ENCODE measurements at regions not wholly inside any gene's neighbourhood (a gene's known extent, or its start where the extent isn't known, plus 50 kb on each side); places are given as distances from the start of the nearest gene placed in this dataset.

DNA sequence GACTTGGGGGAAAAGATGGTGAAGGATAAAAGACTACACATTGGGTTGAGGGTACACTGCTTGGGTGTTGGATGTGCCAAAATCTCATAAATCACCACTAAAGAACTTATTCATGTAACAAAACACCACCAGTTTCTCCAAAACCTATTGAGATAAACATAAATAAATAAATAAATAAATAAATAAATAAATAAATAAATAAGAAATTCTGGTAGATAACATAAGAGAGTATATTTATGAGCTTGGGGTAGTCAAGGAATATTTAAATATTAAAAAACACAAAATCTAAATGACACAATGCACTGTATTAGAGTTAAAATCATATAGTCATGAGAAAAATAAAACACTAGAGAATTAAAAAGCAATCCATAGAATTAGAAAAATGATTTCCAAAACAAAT is 333.5 kb upstream of the NRG3 start:
- Histone ChIP-seq H3K4me3 (replicated peaks; ENCODE audit: insufficient read depth, low read length) (no peak overlapping the region), H3K27me3 (ENCODE audit: insufficient read depth, poor library complexity, severe bottlenecking) (no peaks in the 10 kb centered on the region), H3K27ac (replicated peaks) (no peak overlapping the region)
- DNase-seq (ENCODE audit: low read depth in 1 of 2, low spot score in 1 of 2) = no peak
- TF ChIP-seq POLR2AphosphoS5 (IDR thresholded peaks at IDR 0.05; ENCODE audit: low read depth) (no peak), GABPA (IDR thresholded peaks at IDR 0.05; ENCODE audit: low read depth) (no peak), SPI1 (IDR thresholded peaks at IDR 0.05; ENCODE audit: borderline replicate concordance, low read depth) (no peak), REST (IDR thresholded peaks at IDR 0.05; ENCODE audit: insufficient replicate concordance, low read depth) (no peak)
- TF ChIP-seq, protein P1, sequence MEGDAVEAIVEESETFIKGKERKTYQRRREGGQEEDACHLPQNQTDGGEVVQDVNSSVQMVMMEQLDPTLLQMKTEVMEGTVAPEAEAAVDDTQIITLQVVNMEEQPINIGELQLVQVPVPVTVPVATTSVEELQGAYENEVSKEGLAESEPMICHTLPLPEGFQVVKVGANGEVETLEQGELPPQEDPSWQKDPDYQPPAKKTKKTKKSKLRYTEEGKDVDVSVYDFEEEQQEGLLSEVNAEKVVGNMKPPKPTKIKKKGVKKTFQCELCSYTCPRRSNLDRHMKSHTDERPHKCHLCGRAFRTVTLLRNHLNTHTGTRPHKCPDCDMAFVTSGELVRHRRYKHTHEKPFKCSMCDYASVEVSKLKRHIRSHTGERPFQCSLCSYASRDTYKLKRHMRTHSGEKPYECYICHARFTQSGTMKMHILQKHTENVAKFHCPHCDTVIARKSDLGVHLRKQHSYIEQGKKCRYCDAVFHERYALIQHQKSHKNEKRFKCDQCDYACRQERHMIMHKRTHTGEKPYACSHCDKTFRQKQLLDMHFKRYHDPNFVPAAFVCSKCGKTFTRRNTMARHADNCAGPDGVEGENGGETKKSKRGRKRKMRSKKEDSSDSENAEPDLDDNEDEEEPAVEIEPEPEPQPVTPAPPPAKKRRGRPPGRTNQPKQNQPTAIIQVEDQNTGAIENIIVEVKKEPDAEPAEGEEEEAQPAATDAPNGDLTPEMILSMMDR (IDR thresholded peaks at IDR 0.05; ENCODE audit: insufficient read depth, low read length) = no peak

DNA sequence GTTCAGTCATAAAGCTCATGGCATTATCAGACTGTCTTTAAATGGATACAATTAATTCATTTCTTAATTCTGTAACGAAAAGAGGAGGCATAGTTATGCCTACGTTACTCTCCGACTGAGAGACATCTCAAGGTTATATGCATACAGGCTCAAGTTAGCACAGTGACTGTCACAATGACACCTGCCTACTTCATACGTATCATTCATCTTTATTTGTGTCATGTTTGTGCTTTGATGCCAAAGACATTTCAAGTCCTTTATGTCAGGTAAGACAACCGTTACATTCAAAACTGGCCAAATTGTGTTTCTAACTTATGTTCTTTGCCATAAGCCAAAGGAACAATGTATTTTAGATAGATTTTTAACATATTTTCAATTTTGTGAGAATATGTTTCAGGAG is 328.8 kb upstream of the NRG3 start:
- H3K27me3 ChIP-seq (ENCODE audit: insufficient read depth, poor library complexity, severe bottlenecking) = no peaks in the 10 kb centered on the region
- no peak for DNase-seq (ENCODE audit: low read depth in 1 of 2, low spot score in 1 of 2)
- TF ChIP-seq REST (IDR thresholded peaks at IDR 0.05; ENCODE audit: insufficient replicate concordance, low read depth) (no peak), SPI1 (IDR thresholded peaks at IDR 0.05; ENCODE audit: borderline replicate concordance, low read depth) (no peak), GABPA (IDR thresholded peaks at IDR 0.05; ENCODE audit: low read depth) (no peak), POLR2AphosphoS5 (IDR thresholded peaks at IDR 0.05; ENCODE audit: low read depth) (no peak)
- TF ChIP-seq, protein P1 (IDR thresholded peaks at IDR 0.05; ENCODE audit: insufficient read depth, low read length) = no peak
- H3K4me3 ChIP-seq (replicated peaks; ENCODE audit: insufficient read depth, low read length) = no peak overlapping the region
- H3K27ac ChIP-seq (replicated peaks) = no peak overlapping the region

DNA sequence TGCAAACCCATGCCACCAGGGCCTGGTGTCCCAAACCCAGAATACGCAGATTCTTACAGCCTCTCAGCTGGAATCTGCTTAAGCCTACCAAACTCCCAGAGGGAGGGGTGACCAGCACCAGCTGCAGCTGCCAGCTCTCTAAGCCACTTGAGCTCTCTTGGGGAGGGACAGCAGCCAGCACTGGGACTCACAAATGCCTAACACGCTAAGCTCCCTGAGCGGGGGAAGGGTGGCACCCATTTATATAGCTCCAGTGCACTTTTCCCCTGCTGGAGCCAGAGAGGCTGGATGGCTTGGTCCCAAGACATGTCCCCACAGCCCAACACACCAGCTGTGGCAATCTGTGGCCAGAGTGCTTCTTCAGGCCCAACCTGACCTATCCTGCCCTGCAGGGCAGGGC is 326.8 kb upstream of the NRG3 start:
- Histone ChIP-seq H3K4me3 (replicated peaks; ENCODE audit: insufficient read depth, low read length) (no peak overlapping the region), H3K27ac (replicated peaks) (no peak overlapping the region), H3K27me3 (ENCODE audit: insufficient read depth, poor library complexity, severe bottlenecking) (no peaks in the 10 kb centered on the region)
- no peak for TF ChIP-seq SPI1 (IDR thresholded peaks at IDR 0.05; ENCODE audit: borderline replicate concordance, low read depth)
- TF ChIP-seq REST (IDR thresholded peaks at IDR 0.05; ENCODE audit: insufficient replicate concordance, low read depth) = no peak
- TF ChIP-seq POLR2AphosphoS5 (IDR thresholded peaks at IDR 0.05; ENCODE audit: low read depth) = no peak
- TF ChIP-seq, protein P1 (IDR thresholded peaks at IDR 0.05; ENCODE audit: insufficient read depth, low read length) = no peak
- TF ChIP-seq GABPA (IDR thresholded peaks at IDR 0.05; ENCODE audit: low read depth) = no peak
- no peak for DNase-seq (ENCODE audit: low read depth in 1 of 2, low spot score in 1 of 2)

All from HL-60 (cell line).